Umbilical cord (tissue), 1 donor: ENCODE measurements at regions not wholly inside any gene's neighbourhood (a gene's known extent, or its start where the extent isn't known, plus 50 kb on each side); places are given as distances from the start of the nearest gene placed in this dataset.
"Not testable (repeated sequence)": the region's sequence is repeated elsewhere in the genome, so short reads cannot be mapped to it uniquely, and the experiment has no call there.

ENCODE experiments used
- DNase-seq: peaks from one replicate; pipeline ENCODE4 v3.0.0-alpha.2; 2015; ENCODE audit warnings: low spot score

DNA sequence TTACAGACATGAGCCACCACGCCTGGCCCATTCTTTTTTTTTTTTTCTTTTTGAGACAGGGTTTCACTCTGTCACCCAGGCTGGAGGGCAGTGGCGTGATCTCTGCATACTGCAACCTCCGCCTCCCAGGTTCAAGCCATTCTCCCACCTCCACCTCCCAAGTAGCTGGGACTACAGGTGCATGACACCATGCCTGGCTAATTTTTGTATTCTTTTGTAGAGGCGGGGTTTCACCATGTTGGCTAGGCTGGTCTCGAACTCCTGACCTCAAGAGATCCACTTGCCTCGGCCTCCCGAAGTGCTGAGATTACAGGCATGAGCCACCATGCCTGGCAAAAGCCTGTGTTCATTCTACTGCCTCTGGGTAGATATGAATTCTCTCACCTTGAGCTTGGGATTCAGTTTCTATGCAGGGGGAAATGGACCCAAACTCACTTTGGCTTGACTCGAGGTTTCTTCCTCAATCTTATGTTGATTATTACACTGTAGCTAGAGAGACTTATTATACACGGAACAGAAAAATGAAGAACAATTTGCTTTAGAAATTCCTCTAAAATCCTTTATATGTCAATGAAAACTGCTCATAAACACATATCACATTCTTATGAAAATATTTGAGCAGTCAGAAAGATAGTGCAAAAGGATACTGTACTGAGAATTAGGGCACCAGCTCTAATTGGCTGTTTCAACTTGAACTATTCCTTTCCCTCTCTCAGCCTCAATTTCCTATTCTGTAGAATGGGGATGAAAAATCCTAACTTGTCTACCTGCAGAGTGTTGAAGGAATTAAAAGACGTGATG lies 252.3 kb downstream of the MYCN start:
- no peak for DNase-seq

DNA sequence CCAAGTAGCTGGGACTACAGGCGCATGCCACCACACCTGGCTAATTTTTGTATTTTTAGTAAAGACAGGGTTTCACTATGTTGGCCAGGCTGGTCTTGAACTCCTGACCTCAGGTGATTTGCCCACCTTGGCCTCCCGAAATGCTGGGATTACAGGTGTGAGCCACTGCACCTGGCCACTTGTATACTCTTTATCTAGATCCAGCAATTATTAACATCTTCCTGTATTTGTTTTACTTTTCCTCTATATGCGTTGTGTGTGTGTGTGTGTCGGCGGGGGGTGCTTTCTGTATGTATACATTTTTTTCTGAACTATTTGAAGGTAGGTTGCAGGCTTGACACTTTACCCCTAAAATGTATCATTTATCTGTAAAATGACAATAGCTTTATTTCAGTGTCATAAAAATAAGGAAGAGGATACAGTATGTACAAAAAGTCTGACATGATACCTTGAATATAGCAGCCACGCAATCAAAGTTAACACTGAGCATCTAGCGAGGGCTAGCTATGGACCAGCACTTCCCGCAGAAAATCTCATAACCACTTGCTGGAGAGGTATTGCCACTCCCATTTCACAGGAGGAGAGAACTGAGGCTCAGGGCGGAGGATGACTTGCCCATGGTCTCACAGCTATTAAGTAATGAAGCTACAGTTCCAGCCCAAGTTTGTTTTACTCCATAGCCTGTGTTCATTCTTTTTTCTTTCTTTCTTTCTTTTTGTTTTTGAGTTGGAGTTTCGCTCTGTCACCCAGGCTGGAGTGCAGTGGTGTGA lies 251.3 kb downstream of the MYCN start:
- no peak for DNase-seq

DNA sequence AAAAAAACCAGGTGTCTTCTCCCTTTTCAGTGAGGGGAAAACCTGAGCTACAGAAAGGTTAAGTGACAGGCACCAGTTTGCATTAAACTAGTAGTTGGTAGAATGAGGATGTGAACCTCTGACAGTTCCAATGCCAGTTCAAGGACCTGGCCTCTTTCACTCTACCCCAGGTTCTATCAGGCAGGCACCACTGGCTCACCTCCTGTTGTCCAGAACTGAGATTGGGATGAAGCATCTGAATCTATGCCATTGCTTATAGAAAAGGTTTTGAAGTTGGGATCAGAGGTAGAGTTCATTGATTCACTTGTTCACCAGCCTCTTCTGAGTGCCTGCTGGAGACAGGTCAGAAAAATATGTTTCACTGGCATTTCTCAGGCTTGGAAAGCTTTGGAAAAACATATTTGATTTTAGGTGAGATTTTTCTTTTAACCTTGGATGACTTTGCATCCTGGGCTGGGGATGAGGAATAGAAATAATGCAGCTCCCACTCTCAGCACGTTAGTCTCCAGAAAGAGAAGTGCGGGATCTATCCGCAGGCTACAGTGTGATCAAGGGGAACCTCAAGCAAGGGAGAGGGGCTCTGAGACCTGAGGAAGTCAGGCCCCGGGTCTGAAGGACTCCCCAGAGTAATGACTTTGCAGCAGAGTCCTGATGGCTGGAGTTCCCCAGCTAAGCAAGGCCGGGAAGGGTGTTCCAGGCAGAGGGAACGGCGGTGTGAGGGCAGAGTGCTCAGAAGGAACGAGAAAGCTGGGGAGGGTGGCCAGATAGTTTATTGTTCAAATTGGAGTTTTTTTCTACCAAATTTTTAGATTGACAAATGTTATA lies 250.3 kb downstream of the MYCN start:
- DNase-seq: no peak

DNA sequence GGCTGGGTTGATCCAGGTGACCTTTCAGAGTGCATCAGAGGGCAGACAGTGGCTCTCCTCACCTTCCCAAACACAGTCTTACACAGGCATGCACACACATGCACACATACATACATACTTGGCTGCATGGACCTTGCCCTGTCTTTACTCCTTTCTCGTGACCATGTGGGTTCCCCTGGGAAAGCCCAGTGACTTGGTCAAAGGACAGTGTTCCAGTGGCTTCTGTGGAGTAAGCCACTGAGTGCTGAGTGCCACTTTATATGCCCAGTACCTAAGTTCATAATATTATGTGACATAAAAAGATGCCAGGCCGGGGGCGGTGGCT lies 249.4 kb downstream of the MYCN start:
- DNase-seq: no peak

DNA sequence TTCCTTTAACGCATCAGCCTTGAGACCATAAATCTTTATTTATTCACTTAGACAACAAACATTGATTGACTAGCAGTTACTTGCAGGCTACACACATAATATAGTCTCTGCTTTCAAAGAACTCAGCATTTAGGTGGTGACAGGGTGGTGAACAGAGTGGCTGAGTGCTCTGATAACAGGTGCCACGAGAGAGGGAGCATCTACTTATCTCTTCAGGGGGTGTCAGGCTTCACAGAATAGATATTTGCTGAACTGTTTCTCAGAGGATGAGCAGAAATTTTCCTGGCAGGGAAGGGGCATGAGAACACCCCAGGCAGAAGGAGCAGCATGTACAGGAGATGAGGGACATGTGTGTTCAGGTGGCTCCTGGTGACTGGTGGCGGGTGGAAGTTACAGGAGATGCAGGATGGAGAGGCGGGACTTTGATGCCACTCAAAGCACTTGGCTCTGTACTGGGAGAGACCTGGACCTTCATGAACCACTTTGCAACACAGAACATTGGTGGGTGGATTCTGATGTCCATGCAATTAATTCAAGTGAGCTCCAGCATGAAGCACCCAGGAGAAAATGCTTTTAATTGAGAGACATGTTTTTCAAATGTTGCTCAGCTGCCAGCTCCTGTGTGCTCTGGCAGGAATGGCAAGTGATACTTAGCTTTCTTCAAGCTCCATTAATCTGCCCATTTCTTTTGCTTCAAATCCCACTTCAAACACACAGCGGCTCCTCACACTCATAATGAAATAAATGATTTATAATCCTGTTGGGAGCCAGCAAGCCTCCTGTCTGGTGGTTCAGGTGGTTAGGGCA lies 248.9 kb downstream of the MYCN start:
- DNase-seq: no peak

DNA sequence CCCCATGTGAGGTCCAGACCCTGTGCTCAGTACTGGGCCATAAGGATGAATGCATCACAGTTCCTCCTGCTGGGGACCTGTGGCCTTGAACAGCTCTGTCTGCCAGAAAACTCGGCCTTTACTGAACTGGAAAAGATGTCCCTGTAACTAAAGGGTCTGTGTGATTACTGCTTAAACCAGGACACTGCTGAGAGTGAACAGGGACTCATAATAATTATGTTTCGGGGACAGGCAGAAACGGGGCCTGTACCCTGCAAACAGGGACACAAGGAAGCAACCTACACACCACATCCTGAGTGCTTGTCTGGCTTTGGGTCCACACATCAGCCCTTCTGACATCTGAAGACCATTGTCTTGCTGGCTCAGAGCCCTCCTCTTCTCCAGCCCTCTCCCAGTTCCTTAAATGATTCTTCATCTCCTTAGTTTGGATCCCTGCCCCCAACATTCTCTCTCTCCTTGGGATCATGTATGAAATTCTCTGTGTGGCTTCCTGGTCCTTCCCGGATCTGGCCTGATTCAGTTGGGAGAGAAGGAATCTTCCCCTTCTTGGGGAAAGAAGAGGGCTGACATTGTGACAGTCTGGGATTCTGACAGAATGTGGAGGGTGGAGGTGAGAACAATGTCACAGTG lies 248.0 kb downstream of the MYCN start:
- no peak for DNase-seq

DNA sequence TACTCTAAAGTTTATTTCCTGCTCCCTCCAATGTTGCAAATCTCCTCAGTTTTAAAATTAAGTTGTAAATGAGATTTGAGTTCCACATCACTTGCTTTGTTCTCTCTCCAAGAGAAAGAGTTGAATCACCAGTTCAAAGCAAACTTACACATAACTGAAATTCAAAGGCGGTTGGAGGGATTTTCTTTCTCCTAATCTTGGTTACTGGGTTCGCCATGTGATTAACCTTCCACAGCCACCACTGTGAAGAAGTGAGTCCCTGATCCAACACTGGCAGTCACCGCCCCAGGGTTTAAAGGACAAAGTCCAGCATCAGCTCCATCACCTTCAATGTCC lies 247.1 kb downstream of the MYCN start:
- DNase-seq: peak; percentile 56

DNA sequence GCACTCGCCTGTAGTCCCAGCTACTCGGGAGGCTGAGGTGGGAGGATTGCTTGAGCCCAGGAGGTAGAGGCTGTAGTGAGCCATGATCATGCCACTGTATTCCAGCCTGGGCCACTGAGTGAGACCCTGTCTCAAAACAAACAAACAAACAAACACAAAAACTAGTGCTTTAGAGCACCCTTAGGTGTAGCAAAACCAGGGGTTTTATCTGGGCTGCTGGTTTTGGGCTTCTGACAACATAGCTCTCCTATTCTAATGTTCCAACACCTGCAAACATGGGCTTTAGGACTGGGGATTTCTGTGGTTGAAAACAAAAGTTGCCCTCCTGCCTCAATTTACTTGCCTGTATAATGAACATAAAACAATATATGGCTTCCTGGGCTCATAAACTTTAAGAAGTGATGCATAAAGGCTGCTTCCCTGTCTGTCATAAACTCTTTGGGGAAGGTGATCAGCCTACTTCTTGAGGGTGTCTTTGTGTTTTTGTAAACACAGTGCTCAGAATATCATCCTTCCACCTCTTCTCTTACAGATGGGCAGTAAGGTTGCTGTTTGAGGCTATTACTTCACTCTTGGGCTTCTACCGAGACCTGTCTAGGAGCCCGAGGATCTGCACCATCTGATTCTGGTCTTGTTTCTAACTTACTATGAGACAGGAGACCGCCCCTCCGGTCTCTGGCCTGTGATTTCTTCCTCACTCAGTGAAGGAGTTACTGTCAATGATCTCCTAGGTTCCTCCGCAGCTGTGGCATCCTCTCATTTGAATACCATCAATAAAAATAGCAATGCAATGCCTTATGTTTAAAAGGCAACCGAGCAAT lies 246.5 kb downstream of the MYCN start:
- DNase-seq: no peak

DNA sequence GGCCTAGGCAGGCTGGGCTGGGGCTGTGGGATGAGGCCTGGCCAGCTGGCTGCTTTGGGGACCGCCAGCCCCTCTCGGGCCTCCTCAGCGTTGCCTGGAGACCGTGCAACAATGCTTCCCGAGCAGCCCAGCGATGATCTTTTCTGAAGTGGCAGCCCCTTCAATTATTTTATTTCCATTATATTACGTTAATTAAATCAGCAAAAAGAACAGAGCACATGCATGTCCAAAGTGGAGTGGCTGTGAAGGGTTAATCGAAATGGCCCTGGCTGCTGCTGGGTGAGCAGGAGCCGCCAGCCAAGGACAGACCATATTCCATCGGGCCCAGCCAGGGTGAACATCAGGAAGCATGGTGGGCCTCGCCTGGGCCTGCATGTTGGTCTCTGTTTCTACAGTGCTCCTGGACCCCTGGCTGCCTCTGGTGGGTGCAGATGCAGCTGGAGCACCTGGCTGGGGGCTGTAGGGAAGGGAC lies 245.5 kb downstream of the MYCN start:
- DNase-seq: no peak

DNA sequence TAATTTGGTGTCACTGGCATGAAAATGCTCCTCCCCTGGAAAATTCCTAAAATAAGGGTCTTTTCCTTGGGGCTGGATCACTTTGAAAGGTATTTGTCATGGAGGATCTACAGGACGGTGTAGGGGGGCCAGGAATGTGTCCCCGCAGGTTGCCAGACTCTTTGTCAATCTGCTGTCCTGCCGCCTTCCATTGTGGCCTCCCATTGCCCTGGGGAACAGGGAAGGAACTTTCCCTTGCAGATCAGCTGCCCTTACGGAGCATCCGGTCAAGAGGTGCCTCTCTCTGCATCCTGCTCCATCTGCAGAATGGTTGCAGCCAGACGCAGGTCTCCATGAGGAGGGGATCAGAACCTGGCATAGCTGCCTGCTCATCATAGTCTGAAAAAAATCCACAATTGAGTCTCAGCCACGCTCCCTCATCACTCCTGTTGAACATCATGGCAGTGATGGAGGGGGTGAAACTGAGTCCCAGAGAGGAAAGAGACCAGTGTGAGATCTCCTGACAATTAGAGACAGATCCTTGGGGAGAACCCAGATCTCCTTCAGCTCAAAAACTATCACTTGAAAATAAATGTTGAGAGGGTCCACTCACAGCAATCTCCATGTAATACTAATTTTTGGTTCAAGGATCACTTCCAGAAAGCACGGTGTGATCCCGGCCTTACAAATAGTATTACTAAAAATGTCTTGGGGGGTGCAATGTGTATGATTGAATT lies 244.8 kb downstream of the MYCN start:
- DNase-seq: no peak

DNA sequence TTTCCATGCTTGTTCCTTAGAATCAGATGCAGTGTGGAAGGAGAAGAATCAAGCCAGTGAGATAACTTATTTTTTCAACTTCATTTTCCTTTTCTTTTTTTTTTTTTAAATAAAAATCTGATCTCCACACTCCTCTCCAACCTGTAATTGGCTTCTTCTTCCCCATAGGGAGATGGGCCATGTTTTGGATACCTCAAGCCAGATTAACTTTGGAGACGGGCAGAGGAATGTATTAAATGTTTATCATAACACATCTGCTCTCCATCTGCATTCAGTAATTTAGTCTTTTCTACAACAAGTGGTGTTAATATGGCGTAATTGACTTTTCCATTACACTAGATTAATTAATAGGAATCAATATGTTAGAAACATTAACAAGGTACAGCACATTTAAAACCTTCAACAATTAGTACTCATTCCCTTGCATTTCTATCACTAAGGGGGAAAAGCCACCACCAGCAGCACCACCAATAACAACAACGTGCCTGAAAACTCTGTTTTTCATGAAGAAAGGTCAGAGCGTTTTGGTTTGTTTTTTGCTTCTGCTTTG lies 244.1 kb downstream of the MYCN start:
- no peak for DNase-seq

DNA sequence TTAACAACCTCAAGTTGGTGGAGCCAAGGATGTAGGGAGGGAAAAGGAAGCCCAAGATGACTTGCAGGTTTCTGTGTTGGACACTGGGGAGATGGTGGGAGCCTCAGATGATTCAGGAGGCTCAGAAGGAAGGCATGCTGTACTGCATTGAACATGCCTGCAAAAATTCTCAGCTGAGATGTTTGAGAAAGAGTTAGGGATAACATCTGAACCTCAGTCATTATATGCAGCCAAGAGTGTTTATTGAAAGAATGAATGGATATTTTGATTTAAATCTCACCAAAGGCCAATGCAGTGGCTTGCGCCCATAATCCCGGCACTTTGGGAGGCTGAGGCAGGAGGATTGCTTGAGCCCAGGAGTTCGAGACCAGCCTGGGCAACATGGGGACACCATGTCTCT lies 243.0 kb downstream of the MYCN start:
- DNase-seq: no peak

DNA sequence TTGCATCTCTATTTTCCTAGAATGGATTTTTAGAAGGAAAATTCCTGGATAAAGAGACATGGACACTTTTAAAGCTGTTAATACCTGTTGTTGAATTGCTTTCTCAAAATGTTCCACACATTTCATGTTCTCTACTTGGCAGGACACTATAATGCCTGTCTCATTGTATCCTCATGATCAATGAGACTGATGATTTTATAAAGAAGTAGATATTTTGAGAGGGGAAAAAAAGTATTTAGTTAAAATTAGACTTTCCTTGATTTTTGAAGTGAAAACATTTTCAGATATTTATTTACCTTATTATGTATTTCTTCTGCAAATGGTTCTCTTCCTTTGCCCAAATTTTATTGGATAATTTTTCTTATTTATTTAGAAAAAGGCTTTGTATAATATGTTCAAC lies 242.5 kb downstream of the MYCN start:
- DNase-seq: no peak

DNA sequence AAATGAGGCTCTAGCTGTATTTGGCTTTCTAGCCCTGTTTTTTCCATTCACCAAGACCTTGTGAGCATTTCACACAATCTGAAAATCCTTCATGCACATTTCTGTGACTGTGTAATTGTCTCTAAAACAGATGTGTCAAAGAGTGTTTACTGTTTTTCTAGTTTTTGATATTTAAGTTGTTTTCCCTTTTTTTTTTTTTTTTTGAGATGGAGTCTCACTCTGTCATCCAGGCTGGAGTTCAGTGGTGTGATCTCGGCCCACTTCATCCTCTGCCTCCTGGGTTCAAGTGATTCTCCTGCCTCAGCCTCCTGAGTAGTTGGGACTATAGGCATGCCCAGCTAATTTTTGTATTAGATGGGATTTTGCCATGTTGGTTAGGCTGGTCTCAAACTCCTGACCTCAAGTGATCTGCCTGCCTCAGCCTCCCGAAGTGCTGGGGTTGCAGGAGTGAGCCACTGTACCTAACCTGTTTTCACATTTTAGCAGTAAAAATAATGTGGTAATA lies 242.0 kb downstream of the MYCN start:
- not testable (repeated sequence) for DNase-seq

DNA sequence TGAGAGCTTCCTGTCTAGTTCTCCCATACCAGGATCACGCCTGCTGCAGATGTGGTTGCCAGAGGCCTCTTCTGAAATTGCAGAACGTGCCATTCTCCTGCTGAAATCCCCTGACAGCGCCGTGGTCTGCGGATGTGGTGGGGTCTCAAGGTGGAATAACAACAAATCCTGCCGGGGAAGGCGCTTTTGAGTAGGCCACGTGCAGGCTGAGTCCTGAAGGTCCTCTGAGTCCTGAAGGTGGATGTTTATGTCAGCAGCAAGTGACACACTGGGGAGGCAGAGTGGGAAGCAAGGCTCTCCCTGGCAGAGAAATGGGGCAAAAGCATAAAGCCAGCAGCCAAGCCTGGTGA lies 241.4 kb downstream of the MYCN start:
- no peak for DNase-seq

DNA sequence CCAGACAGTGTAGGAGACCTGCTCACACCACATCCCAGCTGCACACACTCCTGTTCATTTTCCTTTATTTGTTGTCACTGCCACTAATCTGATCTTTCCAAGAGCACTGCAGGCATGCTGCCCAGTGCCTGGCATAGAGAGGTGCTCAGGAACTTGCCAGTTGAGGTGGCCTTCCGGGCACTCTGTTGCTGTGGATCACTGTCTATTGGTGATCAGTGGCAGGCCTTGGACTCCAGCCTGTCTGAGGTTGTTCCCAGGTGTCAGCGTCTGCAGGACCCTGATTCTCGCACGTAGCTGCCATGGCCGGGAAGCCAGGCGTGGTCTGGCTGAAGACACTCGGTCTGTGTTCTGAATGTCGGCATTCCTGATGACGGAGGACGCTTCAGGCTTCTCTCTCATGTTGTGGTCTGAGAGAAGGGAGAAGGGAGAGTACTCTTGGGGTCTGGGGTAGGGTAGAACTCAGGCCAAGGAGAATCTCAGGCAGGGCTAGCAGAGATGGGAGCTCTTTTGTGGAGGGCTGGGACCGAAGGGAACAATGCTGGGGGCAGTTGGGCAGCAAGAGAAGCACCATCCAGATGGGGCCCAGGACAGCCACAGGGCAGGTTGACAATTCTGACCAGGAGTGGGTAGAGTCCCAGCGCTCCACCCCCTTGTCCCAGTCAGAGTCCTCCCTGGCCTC lies 240.9 kb downstream of the MYCN start:
- DNase-seq: no peak

DNA sequence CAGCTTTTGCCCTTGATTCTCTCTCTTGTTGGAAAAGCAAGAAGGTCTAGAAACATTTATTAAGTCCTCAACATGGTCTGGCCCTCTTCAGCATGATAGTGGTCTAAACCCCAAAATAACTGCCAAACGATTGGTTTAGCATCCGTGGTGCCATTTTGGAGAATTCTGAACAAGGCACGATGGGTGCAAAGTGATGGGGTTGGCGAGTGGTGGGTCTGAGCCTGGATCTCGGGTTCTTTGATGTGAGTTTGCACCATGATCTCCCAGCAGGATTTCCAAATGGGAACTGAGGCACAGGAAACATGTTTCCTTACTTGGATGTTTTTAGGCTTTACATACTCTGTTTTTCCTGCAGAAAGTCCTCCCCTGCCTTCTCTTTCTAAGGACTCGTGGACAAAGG lies 240.3 kb downstream of the MYCN start:
- no peak for DNase-seq

DNA sequence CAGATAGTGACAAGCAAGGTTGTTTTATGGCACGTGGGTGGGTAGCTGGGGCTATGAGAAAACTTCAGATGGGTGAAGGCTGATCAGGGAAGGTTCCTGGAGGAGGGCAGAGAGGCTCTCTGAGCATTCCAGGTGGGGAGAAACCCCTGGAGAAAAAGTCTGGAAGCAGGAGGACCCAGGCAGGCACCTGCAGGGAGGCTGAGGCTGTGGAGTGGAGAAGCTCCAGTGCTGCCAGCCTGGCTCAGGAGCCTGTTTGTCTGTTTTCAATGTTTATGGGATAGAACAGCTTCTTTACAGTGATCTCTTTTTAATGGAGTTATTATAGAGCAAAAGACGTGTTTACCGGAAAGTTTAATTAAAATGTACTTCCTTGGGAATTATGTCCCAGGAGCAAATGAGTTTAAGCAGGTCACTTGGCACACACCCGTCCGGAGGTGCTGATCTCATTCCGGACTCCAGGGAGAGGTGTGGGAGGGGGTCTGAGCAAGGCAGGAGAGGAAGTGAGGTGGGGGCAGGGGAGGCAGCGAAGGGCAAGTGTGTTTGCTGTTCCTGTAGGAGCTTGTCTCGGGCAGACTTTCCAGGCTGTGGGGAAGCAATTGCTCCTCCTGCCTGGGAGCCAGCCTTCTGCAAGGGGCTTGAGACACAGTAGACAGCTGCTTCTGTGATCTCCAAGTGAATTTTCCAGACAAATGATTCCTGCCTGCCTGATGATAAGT lies 239.5 kb downstream of the MYCN start:
- no peak for DNase-seq
